Endothelial cell of umbilical vein (primary cell): ENCODE measurements at regions not wholly inside any gene's neighbourhood (a gene's known extent, or its start where the extent isn't known, plus 50 kb on each side); places are given as distances from the start of the nearest gene placed in this dataset.

Experiments
- BruUV-seq: library from RNA; stranded (reverse); fragments of 400-500 nt; replicated peaks from 2 replicates; lab custom pipeline; 2021; lab: Mats Ljungman, UMichigan
- CTCF ChIA-PET: fragments of 300-600, 350-600 bp; sonication (Branson Sonifier 250); formaldehyde crosslinking; loops from one replicate; lab custom pipeline; 2021; ENCODE audit warnings: antibody characterized with exemption, inconsistent platforms; lab: Charles Lee
- POLR2A ChIA-PET: fragments of 300-600, 350-600 bp; sonication (Branson Sonifier 250); formaldehyde crosslinking; loops from one replicate; lab custom pipeline; 2021; ENCODE audit warnings: antibody characterized with exemption, inconsistent platforms; lab: Charles Lee
- DNase-seq: peaks from one replicate; pipeline ENCODE4 v3.0.0-alpha.2; 2011; ENCODE audit warnings: low read depth, low spot score
- FAIRE-seq: peaks from 2 replicates; lab custom pipeline; 2011; peaks lifted over from hg19 to GRCh38; lab: Jason Lieb, UNC
- H2AFZ ChIP-seq: 2 replicates; pipeline ENCODE4 v1.6.0; 2012; ENCODE audit warnings: low read depth, low read length, control low read depth, inconsistent platforms
- H3K27ac ChIP-seq: 2 replicates; pipeline ENCODE4 v1.5.1; 2011; ENCODE audit warnings: low read depth, mild to moderate bottlenecking, control low read depth, low read length, moderate library complexity; ENCODE audit not compliant: insufficient read depth
- H3K27me3 ChIP-seq, 2 experiments: 2 replicates each; pipeline versions ENCODE4 v1.6.0 to v1.6.1; 2011; ENCODE audit warnings: low read length in 2 of 2, mixed read lengths in 1 of 2; ENCODE audit not compliant: control insufficient read depth in 2 of 2, insufficient read depth in 2 of 2
- H3K36me3 ChIP-seq, 2 experiments: 2 replicates in 1 of 2; 3 replicates in 1 of 2; pipeline ENCODE4 v1.5.1; 2011; ENCODE audit warnings: low read length in 2 of 2, mild to moderate bottlenecking in 1 of 2, moderate library complexity in 1 of 2; ENCODE audit not compliant: control insufficient read depth in 2 of 2, insufficient read depth in 2 of 2; ENCODE audit errors: extremely low read depth in 1 of 2
- H3K4me1 ChIP-seq: 3 replicates; pipeline ENCODE4 v1.5.1; 2011; ENCODE audit warnings: mild to moderate bottlenecking, low read length; ENCODE audit not compliant: control insufficient read depth, insufficient read depth; ENCODE audit errors: extremely low read depth
- H3K4me2 ChIP-seq: 2 replicates; pipeline ENCODE4 v1.6.1; 2011; ENCODE audit warnings: low read length, control low read depth, mixed read lengths; ENCODE audit not compliant: insufficient read depth
- H3K4me3 ChIP-seq, 3 experiments: fragments of 200-600 bp in 1 of 3; sonication (generic), shearing (Covaris generic) in 1 of 3; replicated peaks in 1 of 3; 2 replicates each; pipeline ENCODE4 v1.5.1; 2011 to 2016; ENCODE audit warnings: control low read depth in 3 of 3, low read length in 3 of 3, mild to moderate bottlenecking in 2 of 3, inconsistent platforms in 1 of 3, low read depth in 1 of 3, moderate library complexity in 1 of 3; ENCODE audit not compliant: insufficient read depth in 1 of 3
- H3K79me2 ChIP-seq: 2 replicates; pipeline ENCODE4 v1.6.0; 2012; ENCODE audit warnings: low read length, inconsistent platforms; ENCODE audit not compliant: control insufficient read depth, insufficient read depth
- H3K9ac ChIP-seq: replicated peaks from 2 replicates; pipeline ENCODE3; 2011; ENCODE audit warnings: low read length, control low read depth; ENCODE audit not compliant: insufficient read depth; ENCODE audit errors: extremely low read depth
- H3K9me1 ChIP-seq: replicated peaks from 3 replicates; pipeline ENCODE4 v1.6.0; 2011; ENCODE audit warnings: mild to moderate bottlenecking, low read length; ENCODE audit not compliant: control insufficient read depth, insufficient read depth; ENCODE audit errors: extremely low read depth
- H3K9me3 ChIP-seq: replicated peaks from 2 replicates; pipeline ENCODE4 v1.5.1; 2012; ENCODE audit warnings: low read length, inconsistent platforms; ENCODE audit not compliant: control insufficient read depth, insufficient read depth
- H4K20me1 ChIP-seq: replicated peaks from 2 replicates; pipeline ENCODE3; 2011; ENCODE audit warnings: mild to moderate bottlenecking, low read length; ENCODE audit not compliant: control insufficient read depth, insufficient read depth; ENCODE audit errors: extremely low read depth
- EZH2 ChIP-seq: IDR thresholded peaks from 2 replicates; pipeline ENCODE4 v1.6.1; 2012; ENCODE audit warnings: borderline replicate concordance, low read depth, mild to moderate bottlenecking, moderate library complexity, low read length, inconsistent platforms; ENCODE audit not compliant: severe bottlenecking
- FOS ChIP-seq: IDR thresholded peaks from 2 replicates; pipeline ENCODE4 v1.6.1; 2011; ENCODE audit warnings: mild to moderate bottlenecking, low read length, moderate library complexity, borderline replicate concordance; ENCODE audit not compliant: insufficient read depth
- GATA2 ChIP-seq: IDR thresholded peaks from 2 replicates; pipeline ENCODE4 v1.7.0; 2011; ENCODE audit warnings: low read depth, mild to moderate bottlenecking, moderate library complexity, mixed read lengths, low read length; ENCODE audit not compliant: insufficient read length, insufficient read depth
- JUN ChIP-seq: IDR thresholded peaks from 2 replicates; pipeline ENCODE4 v1.6.1; 2011; ENCODE audit warnings: borderline replicate concordance, low read depth; ENCODE audit not compliant: insufficient read length, insufficient read depth
- MYC ChIP-seq: IDR thresholded peaks from one replicate; pipeline ENCODE4 v1.6.1; 2011; ENCODE audit warnings: mild to moderate bottlenecking, low read depth, low read length
- POLR2A ChIP-seq: IDR thresholded peaks from 2 replicates; pipeline ENCODE4 v1.6.1; 2012; ENCODE audit warnings: low read depth, mild to moderate bottlenecking, control low read depth, low read length
- POLR2AphosphoS5 ChIP-seq: IDR thresholded peaks from 2 replicates; pipeline ENCODE4 v1.6.1; 2012; ENCODE audit warnings: low read depth, mild to moderate bottlenecking, control low read depth, low read length, moderate library complexity; ENCODE audit not compliant: insufficient read depth
- dilution Hi-C: fragments of 300-500 bp; cut with MboI; formaldehyde crosslinking; loops from one replicate; pipeline ENCODE4 v1.15.0; 2019; ENCODE audit warnings: low sequenced_read_pairs; ENCODE audit not compliant: extremely low pct_ligation_motif_present
- intact Hi-C: fragments of 100-400 bp; cut with micrococcal nuclease; formaldehyde crosslinking; loops from one replicate; pipeline ENCODE4 v1.10.0; 2022
- TF ChIP-seq, protein P1 (sequence below): IDR thresholded peaks from 2 replicates; pipeline ENCODE4 v1.6.1; 2011; ENCODE audit not compliant: insufficient read depth, insufficient read length
- TF ChIP-seq, protein P2 (sequence below), 2 donors: IDR thresholded peaks; 1 replicate in 1 of 2; 2 replicates in 1 of 2; pipeline ENCODE4 v1.5.1; 2011; ENCODE audit warnings: low read length in 2 of 2, mild to moderate bottlenecking in 2 of 2, moderate library complexity in 2 of 2, control low read depth in 1 of 2, inconsistent platforms in 1 of 2, low read depth in 1 of 2; ENCODE audit not compliant: insufficient read depth in 1 of 2; ENCODE audit errors: extremely low read depth in 1 of 2

DNA sequence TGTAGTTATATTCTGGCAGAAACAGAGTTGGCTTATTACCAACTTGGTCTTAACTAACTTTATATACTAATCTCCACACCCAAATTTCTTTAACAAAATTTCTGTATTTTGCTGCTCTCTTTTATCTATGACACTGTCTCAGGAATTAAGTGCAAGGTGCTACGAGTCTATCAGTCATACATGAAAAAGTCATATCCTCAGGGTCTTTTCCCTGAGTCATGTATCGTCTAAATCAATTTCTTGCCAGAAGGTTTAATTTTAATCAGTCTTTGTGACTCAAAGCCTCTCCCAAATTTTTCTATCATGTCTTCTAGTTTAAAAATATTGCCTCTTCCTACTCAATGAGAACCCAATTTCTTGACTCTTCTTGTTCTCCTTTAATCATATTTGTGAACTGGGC, 1803.6 kb upstream of the PCDH7 start:
- intact Hi-C loops: no loop called here
- H3K9ac ChIP-seq: no peak overlapping the region
- dilution Hi-C loops: no loop called here
- H3K36me3 ChIP-seq: no peaks in the 10 kb centered on the region
- TF ChIP-seq MYC: no peak
- TF ChIP-seq, protein P1, sequence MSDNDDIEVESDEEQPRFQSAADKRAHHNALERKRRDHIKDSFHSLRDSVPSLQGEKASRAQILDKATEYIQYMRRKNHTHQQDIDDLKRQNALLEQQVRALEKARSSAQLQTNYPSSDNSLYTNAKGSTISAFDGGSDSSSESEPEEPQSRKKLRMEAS: no peak
- TF ChIP-seq FOS: no peak
- TF ChIP-seq GATA2: no peak
- TF ChIP-seq JUN: no peak
- TF ChIP-seq, protein P2, sequence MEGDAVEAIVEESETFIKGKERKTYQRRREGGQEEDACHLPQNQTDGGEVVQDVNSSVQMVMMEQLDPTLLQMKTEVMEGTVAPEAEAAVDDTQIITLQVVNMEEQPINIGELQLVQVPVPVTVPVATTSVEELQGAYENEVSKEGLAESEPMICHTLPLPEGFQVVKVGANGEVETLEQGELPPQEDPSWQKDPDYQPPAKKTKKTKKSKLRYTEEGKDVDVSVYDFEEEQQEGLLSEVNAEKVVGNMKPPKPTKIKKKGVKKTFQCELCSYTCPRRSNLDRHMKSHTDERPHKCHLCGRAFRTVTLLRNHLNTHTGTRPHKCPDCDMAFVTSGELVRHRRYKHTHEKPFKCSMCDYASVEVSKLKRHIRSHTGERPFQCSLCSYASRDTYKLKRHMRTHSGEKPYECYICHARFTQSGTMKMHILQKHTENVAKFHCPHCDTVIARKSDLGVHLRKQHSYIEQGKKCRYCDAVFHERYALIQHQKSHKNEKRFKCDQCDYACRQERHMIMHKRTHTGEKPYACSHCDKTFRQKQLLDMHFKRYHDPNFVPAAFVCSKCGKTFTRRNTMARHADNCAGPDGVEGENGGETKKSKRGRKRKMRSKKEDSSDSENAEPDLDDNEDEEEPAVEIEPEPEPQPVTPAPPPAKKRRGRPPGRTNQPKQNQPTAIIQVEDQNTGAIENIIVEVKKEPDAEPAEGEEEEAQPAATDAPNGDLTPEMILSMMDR (IDR thresholded peaks at IDR 0.05; ENCODE audit: extremely low read depth in 1 of 2, insufficient read depth in 1 of 2, low read depth in 1 of 2, low read length in 2 of 2): no peak
- TF ChIP-seq POLR2A: no peak
- no peak for TF ChIP-seq POLR2AphosphoS5
- TF ChIP-seq EZH2: no peak
- FAIRE-seq (no peak), DNase-seq (no peak)
- H3K4me3 ChIP-seq: no peak overlapping the region
- no peak overlapping the region for H3K27ac ChIP-seq
- H3K79me2 ChIP-seq: no peaks in the 10 kb centered on the region
- BruUV-seq: no TSS peak
- ChIA-PET CTCF (no interaction called here), POLR2A (no interaction called here)
- H2AFZ ChIP-seq: no peak overlapping the region
- no peaks in the 10 kb centered on the region for H3K9me3 ChIP-seq
- no peaks in the 10 kb centered on the region for H3K4me1 ChIP-seq
- no peak overlapping the region for H3K4me2 ChIP-seq
- no peaks in the 10 kb centered on the region for H3K27me3 ChIP-seq
- no peaks in the 10 kb centered on the region for H3K9me1 ChIP-seq
- no peaks in the 10 kb centered on the region for H4K20me1 ChIP-seq
